GM20000 (cell line): ENCODE measurements at regions not wholly inside any gene's neighbourhood (a gene's known extent, or its start where the extent isn't known, plus 50 kb on each side); places are given as distances from the start of the nearest gene placed in this dataset.

Experiments used
- DNase-seq: peaks from one replicate; pipeline ENCODE4 v3.0.0; 2012; ENCODE audit warnings: low spot score
- CTCF ChIP-seq: IDR thresholded peaks from 2 replicates; pipeline ENCODE4 v1.5.1; 2012; ENCODE audit warnings: mild to moderate bottlenecking, control low read depth; ENCODE audit errors: extremely low read depth, missing control alignments

- no peak for DNase-seq
- TF ChIP-seq CTCF, result no peak
Measured at GRCh38 chr15:29567336-29567735, 254.9 kb downstream of the TJP1 start.

- DNase-seq, result no peak
Measured at GRCh38 chr15:29566914-29567313, 255.4 kb downstream of the TJP1 start.

GRCh38 chr15:29563112-29563511 lies 259.2 kb downstream of the TJP1 start:
- no peak for DNase-seq

More at GRCh38 chr15:29566914-29567313, 255.4 kb downstream of the TJP1 start:
- no peak for TF ChIP-seq CTCF

GRCh38 chr15:29560896-29561295 lies 261.4 kb downstream of the TJP1 start:
- TF ChIP-seq CTCF, result no peak

More at GRCh38 chr15:29563112-29563511, 259.2 kb downstream of the TJP1 start:
- no peak for TF ChIP-seq CTCF

GRCh38 chr15:29558261-29558660 lies 264.0 kb downstream of the TJP1 start:
- TF ChIP-seq CTCF, result no peak
- DNase-seq, result no peak

More at GRCh38 chr15:29560896-29561295, 261.4 kb downstream of the TJP1 start:
- no peak for DNase-seq

GRCh38 chr15:29557171-29557570 lies 265.1 kb downstream of the TJP1 start:
- DNase-seq, result no peak
- TF ChIP-seq CTCF, result no peak

- no peak for TF ChIP-seq CTCF
- DNase-seq, result no peak
Measured at GRCh38 chr15:29556380-29556779, 265.9 kb downstream of the TJP1 start.

GRCh38 chr15:29554531-29554930 lies 267.7 kb downstream of the TJP1 start:
- no peak for TF ChIP-seq CTCF
- no peak for DNase-seq
